H9 (cell line): ENCODE measurements at regions not wholly inside any gene's neighbourhood (a gene's known extent, or its start where the extent isn't known, plus 50 kb on each side); places are given as distances from the start of the nearest gene placed in this dataset.

Experiments used
- DNase-seq: peaks from one replicate; pipeline ENCODE4 v3.0.0-alpha.2; 2017
- H2AFZ ChIP-seq: one replicate; pipeline ENCODE4 v1.6.1; 2013; ENCODE audit warnings: mild to moderate bottlenecking, low read length, control low read depth, moderate library complexity
- H2AK5ac ChIP-seq: 2 replicates; pipeline ENCODE4 v1.6.1; 2013; ENCODE audit warnings: low read length, control low read depth, mixed read lengths; ENCODE audit not compliant: insufficient read length
- H2BK120ac ChIP-seq: one replicate; pipeline ENCODE4 v1.6.1; 2013; ENCODE audit warnings: low read depth, mild to moderate bottlenecking, low read length, control low read depth, inconsistent platforms; ENCODE audit not compliant: poor library complexity, severe bottlenecking
- H2BK12ac ChIP-seq: 2 replicates; pipeline ENCODE4 v1.6.1; 2013; ENCODE audit warnings: low read length, control low read depth, mixed read lengths, low read depth; ENCODE audit not compliant: insufficient read length
- H2BK15ac ChIP-seq: 2 replicates; pipeline ENCODE4 v1.6.1; 2013; ENCODE audit warnings: low read depth, low read length, control low read depth
- H2BK20ac ChIP-seq: one replicate; pipeline ENCODE4 v1.6.1; 2013; ENCODE audit warnings: low read depth, mild to moderate bottlenecking, low read length, control low read depth, inconsistent platforms; ENCODE audit not compliant: poor library complexity, severe bottlenecking
- H2BK5ac ChIP-seq: 2 replicates; pipeline ENCODE4 v1.6.1; 2013; ENCODE audit warnings: low read length, control low read depth, mixed read lengths; ENCODE audit not compliant: insufficient read length
- H3K14ac ChIP-seq: 2 replicates; pipeline ENCODE4 v1.6.1; 2013; ENCODE audit warnings: low read length, control low read depth; ENCODE audit not compliant: insufficient read depth
- H3K18ac ChIP-seq: 2 replicates; pipeline ENCODE4 v1.6.1; 2013; ENCODE audit warnings: low read depth, mild to moderate bottlenecking, mixed read lengths, low read length, control low read depth; ENCODE audit not compliant: insufficient read length
- H3K23ac ChIP-seq: 2 replicates; pipeline ENCODE4 v1.6.1; 2013; ENCODE audit warnings: low read length, control low read depth, mixed read lengths, low read depth; ENCODE audit not compliant: insufficient read length
- H3K23me2 ChIP-seq: 2 replicates; pipeline ENCODE4 v1.6.1; 2013; ENCODE audit warnings: low read depth, mild to moderate bottlenecking, mixed read lengths, low read length, control low read depth; ENCODE audit not compliant: insufficient read length, poor library complexity, severe bottlenecking
- H3K27ac ChIP-seq: 2 replicates; pipeline ENCODE4 v1.5.1; 2013; ENCODE audit warnings: low read length, control low read depth, mixed read lengths, low read depth; ENCODE audit not compliant: insufficient read length
- H3K27me3 ChIP-seq: 2 replicates; pipeline ENCODE4 v1.6.1; 2013; ENCODE audit warnings: low read length, control low read depth, inconsistent platforms; ENCODE audit not compliant: insufficient read depth
- H3K4ac ChIP-seq: 2 replicates; pipeline ENCODE4 v1.6.1; 2013; ENCODE audit warnings: low read depth, mild to moderate bottlenecking, control low read depth, inconsistent platforms, low read length, moderate library complexity
- H3K4me1 ChIP-seq: 2 replicates; pipeline ENCODE4 v1.6.1; 2013; ENCODE audit warnings: low read length, control low read depth, inconsistent platforms; ENCODE audit not compliant: insufficient read depth
- H3K4me2 ChIP-seq: 2 replicates; pipeline ENCODE4 v1.6.1; 2013; ENCODE audit warnings: low read length, control low read depth, mixed read lengths; ENCODE audit not compliant: insufficient read length, insufficient read depth
- H3K56ac ChIP-seq: 2 replicates; pipeline ENCODE4 v1.6.1; 2013; ENCODE audit warnings: low read depth, mild to moderate bottlenecking, mixed read lengths, low read length, control low read depth; ENCODE audit not compliant: insufficient read length
- H3K79me1 ChIP-seq: 2 replicates; pipeline ENCODE4 v1.6.1; 2013; ENCODE audit warnings: low read depth, mild to moderate bottlenecking, moderate library complexity, low read length, control low read depth, inconsistent platforms; ENCODE audit not compliant: insufficient read depth, poor library complexity, severe bottlenecking
- H3K79me2 ChIP-seq: 2 replicates; pipeline ENCODE4 v1.6.1; 2013; ENCODE audit warnings: low read length, control low read depth, inconsistent platforms; ENCODE audit not compliant: insufficient read depth
- H3K9ac ChIP-seq: 2 replicates; pipeline ENCODE4 v1.6.1; 2013; ENCODE audit warnings: low read length, control low read depth, mixed read lengths; ENCODE audit not compliant: insufficient read length; ENCODE audit errors: extremely low read depth
- H3K9me3 ChIP-seq: one replicate; pipeline ENCODE4 v1.6.1; 2013; ENCODE audit warnings: low read depth, low read length, inconsistent platforms; ENCODE audit not compliant: control insufficient read depth
- H3T11ph ChIP-seq: one replicate; pipeline ENCODE4 v1.6.1; 2013; ENCODE audit warnings: mild to moderate bottlenecking, low read length, control low read depth, inconsistent platforms
- H4K20me1 ChIP-seq: one replicate; pipeline ENCODE4 v1.6.1; 2013; ENCODE audit not compliant: control insufficient read depth, insufficient read length, insufficient read depth
- H4K5ac ChIP-seq: 2 replicates; pipeline ENCODE4 v1.6.1; 2013; ENCODE audit warnings: low read depth, mild to moderate bottlenecking, mixed read lengths, low read length, control low read depth; ENCODE audit not compliant: insufficient read length
- H4K8ac ChIP-seq: replicated peaks from 2 replicates; pipeline ENCODE4 v1.6.1; 2013; ENCODE audit warnings: low read length, control low read depth, mixed read lengths, low read depth; ENCODE audit not compliant: insufficient read length
- H4K91ac ChIP-seq: 2 replicates; pipeline ENCODE4 v1.6.1; 2013; ENCODE audit warnings: low read depth, mild to moderate bottlenecking, moderate library complexity, mixed read lengths, low read length, control low read depth; ENCODE audit not compliant: insufficient read length
- H3K27ac Mint-ChIP-seq, 3 experiments: 2 replicates in 2 of 3; 3 replicates in 1 of 3; pipeline ENCODE4 v1.8.0; 2020 to 2021; ENCODE audit warnings: mixed read lengths in 3 of 3, mild to moderate bottlenecking in 1 of 3, moderate library complexity in 1 of 3
- H3K27me3 Mint-ChIP-seq: 2 replicates; pipeline ENCODE4 v1.8.0; 2021; ENCODE audit warnings: low read depth, mild to moderate bottlenecking, moderate library complexity, mixed read lengths
- H3K36me3 Mint-ChIP-seq, 3 experiments: 2 replicates in 2 of 3; 3 replicates in 1 of 3; pipeline ENCODE4 v1.8.0; 2020 to 2021; ENCODE audit warnings: low read depth in 3 of 3, mixed read lengths in 3 of 3; ENCODE audit not compliant: insufficient read depth in 1 of 3
- H3K4me1 Mint-ChIP-seq, 2 experiments: 2 replicates each; pipeline ENCODE4 v1.8.0; 2020; ENCODE audit warnings: mixed read lengths in 2 of 2
- H3K4me3 Mint-ChIP-seq, 2 experiments: 2 replicates in 1 of 2; 3 replicates in 1 of 2; pipeline ENCODE4 v1.8.0; 2020 to 2021; ENCODE audit warnings: mild to moderate bottlenecking in 2 of 2, mixed read lengths in 2 of 2, moderate library complexity in 1 of 2
- H3K9me3 Mint-ChIP-seq, 2 experiments: 2 replicates in 1 of 2; 3 replicates in 1 of 2; pipeline ENCODE4 v1.8.0; 2020; ENCODE audit warnings: mild to moderate bottlenecking in 2 of 2, mixed read lengths in 2 of 2, moderate library complexity in 1 of 2
- CTCF ChIP-seq: fragments of 200-600 bp; sonication (generic); conservative IDR thresholded peaks from 3 replicates; pipeline ENCODE4 v1.8.0; 2021; ENCODE audit warnings: antibody characterized with exemption, mild to moderate bottlenecking
- WGBS: extraction: QIAGEN DNeasy Blood & Tissue Kit; methylation state at CpG from one replicate; pipeline ENCODE4 v1.1.7; 2013; ENCODE audit warnings: missing lambda C conversion rate, low lambda C conversion rate, mixed read lengths; ENCODE audit not compliant: insufficient read length; ENCODE audit errors: extremely low coverage; 5-methylcytosine and 5-hydroxymethylcytosine counted together

GRCh38 chr9:105038051-105038450 is 110.1 kb upstream of the ABCA1 start:
- H3T11ph ChIP-seq, result no peak overlapping the region
- no peak overlapping the region for H3K9ac ChIP-seq
- H3K18ac ChIP-seq, result no peak overlapping the region
- no peaks in the 10 kb centered on the region for H3K27me3 ChIP-seq
- no peak overlapping the region for H4K91ac ChIP-seq
- Mint-ChIP-seq H3K27me3 (no peaks in the 10 kb centered on the region), H3K9me3 (peaks cover 25 to 29% of the 10 kb centered on the region in 2 experiments), H3K4me3 (no peak overlapping the region), H3K36me3 (peaks cover 0 to 27% (median 6%) of the 10 kb centered on the region in 3 experiments; a peak in 5 of 7 replicates), H3K27ac (no peak overlapping the region), H3K4me1 (peaks cover 22% of the 10 kb centered on the region in 2 experiments)
- no peak for TF ChIP-seq CTCF
- no peak overlapping the region for H2BK12ac ChIP-seq
- no peaks in the 10 kb centered on the region for H4K20me1 ChIP-seq
- no peaks in the 10 kb centered on the region for H3K23me2 ChIP-seq
- H3K56ac ChIP-seq, result no peak overlapping the region
- H2BK15ac ChIP-seq, result no peak overlapping the region
- no peak overlapping the region for H4K8ac ChIP-seq
- no peak overlapping the region for H3K4me2 ChIP-seq
- H2BK120ac ChIP-seq, result no peak overlapping the region
- no peaks in the 10 kb centered on the region for H3K9me3 ChIP-seq
- no peaks in the 10 kb centered on the region for H3K79me2 ChIP-seq
- 100% methylated on average over 2 of the region's 3 CpGs for WGBS
- DNase-seq, result no peak
- no peak overlapping the region for H2AFZ ChIP-seq
- no peaks in the 10 kb centered on the region for H3K79me1 ChIP-seq
- H3K14ac ChIP-seq, result no peak overlapping the region
- no peak overlapping the region for H2BK20ac ChIP-seq
- H2AK5ac ChIP-seq, result no peak overlapping the region
- H3K4me1 ChIP-seq, result peaks cover 3% of the 10 kb centered on the region; the same call in 1 of the 2 replicates
- no peak overlapping the region for H3K4ac ChIP-seq
- no peak overlapping the region for H3K27ac ChIP-seq
- no peak overlapping the region for H3K23ac ChIP-seq
- no peak overlapping the region for H4K5ac ChIP-seq
- H2BK5ac ChIP-seq, result no peak overlapping the region
